Mesenchymal stem cell (in vitro differentiated cells and primary cell): ENCODE measurements at regions not wholly inside any gene's neighbourhood (a gene's known extent, or its start where the extent isn't known, plus 50 kb on each side); places are given as distances from the start of the nearest gene placed in this dataset.

Experiments
- DNase-seq: peaks from one replicate; pipeline ENCODE4 v3.0.0-alpha.2; 2013
- H2AFZ ChIP-seq: one replicate; pipeline ENCODE4 v1.6.1; 2013; ENCODE audit warnings: low read depth, mild to moderate bottlenecking, control low read depth, inconsistent platforms, low read length, moderate library complexity
- H2AK5ac ChIP-seq: 2 replicates; pipeline ENCODE4 v1.6.1; 2013; ENCODE audit warnings: low read length, moderate library complexity, mild to moderate bottlenecking, inconsistent platforms; ENCODE audit not compliant: severe bottlenecking
- H2BK120ac ChIP-seq: one replicate; pipeline ENCODE4 v1.6.1; 2013; ENCODE audit warnings: low read depth, mild to moderate bottlenecking, inconsistent platforms, low read length, moderate library complexity
- H2BK12ac ChIP-seq, 2 experiments: one replicate each; pipeline ENCODE4 v1.6.1; 2013; ENCODE audit warnings: inconsistent platforms in 2 of 2, low read length in 2 of 2, mild to moderate bottlenecking in 2 of 2, moderate library complexity in 2 of 2, control low read depth in 1 of 2
- H2BK15ac ChIP-seq: one replicate; pipeline ENCODE4 v1.6.1; 2013; ENCODE audit warnings: mild to moderate bottlenecking, low read depth, inconsistent platforms; ENCODE audit not compliant: poor library complexity, severe bottlenecking
- H2BK5ac ChIP-seq: 2 replicates; pipeline ENCODE4 v1.6.1; 2013; ENCODE audit warnings: low read depth, mild to moderate bottlenecking, low read length, control low read depth, inconsistent platforms; ENCODE audit not compliant: poor library complexity, severe bottlenecking
- H3K14ac ChIP-seq, 2 experiments: one replicate each; pipeline ENCODE4 v1.6.1; 2013; ENCODE audit warnings: inconsistent platforms in 2 of 2, low read length in 2 of 2, control low read depth in 1 of 2, mild to moderate bottlenecking in 1 of 2, moderate library complexity in 1 of 2
- H3K18ac ChIP-seq, 2 experiments: one replicate each; pipeline ENCODE4 v1.6.1; 2013; ENCODE audit warnings: inconsistent platforms in 2 of 2, low read length in 2 of 2, control low read depth in 1 of 2, low read depth in 1 of 2, mild to moderate bottlenecking in 1 of 2
- H3K23ac ChIP-seq, 2 experiments: one replicate each; pipeline ENCODE4 v1.6.1; 2013; ENCODE audit warnings: inconsistent platforms in 2 of 2, low read length in 2 of 2, mild to moderate bottlenecking in 2 of 2, moderate library complexity in 2 of 2, control low read depth in 1 of 2
- H3K27ac ChIP-seq: 2 replicates; pipeline ENCODE4 v1.5.1; 2013; ENCODE audit warnings: mild to moderate bottlenecking, moderate library complexity, low read length, control low read depth, inconsistent platforms; ENCODE audit not compliant: poor library complexity, severe bottlenecking
- H3K27me3 ChIP-seq, 2 experiments: 2 replicates each; pipeline versions ENCODE4 v1.6.1 to v1.7.0; 2013; ENCODE audit warnings: low read length in 2 of 2, mild to moderate bottlenecking in 2 of 2, moderate library complexity in 2 of 2, control low read depth in 1 of 2, inconsistent platforms in 1 of 2; ENCODE audit not compliant: control insufficient read depth in 1 of 2, insufficient read depth in 1 of 2
- H3K36me3 ChIP-seq, 2 experiments: 2 replicates each; pipeline versions ENCODE4 v1.6.1 to v1.7.0; 2013; ENCODE audit warnings: low read length in 2 of 2, control low read depth in 1 of 2, inconsistent platforms in 1 of 2, low read depth in 1 of 2, mild to moderate bottlenecking in 1 of 2; ENCODE audit not compliant: insufficient read depth in 2 of 2, control insufficient read depth in 1 of 2
- H3K4ac ChIP-seq, 2 experiments: one replicate each; pipeline ENCODE4 v1.6.1; 2013; ENCODE audit warnings: inconsistent platforms in 2 of 2, low read length in 2 of 2, mild to moderate bottlenecking in 2 of 2, moderate library complexity in 2 of 2, control low read depth in 1 of 2, low read depth in 1 of 2
- H3K4me1 ChIP-seq: 2 replicates; pipeline ENCODE4 v1.6.1; 2013; ENCODE audit warnings: low read depth, low read length, control low read depth; ENCODE audit not compliant: control insufficient read depth, insufficient read depth
- H3K4me2 ChIP-seq: 2 replicates; pipeline ENCODE4 v1.6.1; 2013; ENCODE audit warnings: low read length, mild to moderate bottlenecking, inconsistent platforms; ENCODE audit not compliant: poor library complexity, severe bottlenecking
- H3K4me3 ChIP-seq, 2 experiments: 2 replicates each; pipeline versions ENCODE4 v1.5.1 to v1.7.0; 2013; ENCODE audit warnings: low read length in 2 of 2, mild to moderate bottlenecking in 2 of 2, control low read depth in 1 of 2, low read depth in 1 of 2; ENCODE audit not compliant: insufficient read depth in 1 of 2
- H3K79me1 ChIP-seq: replicated peaks from 2 replicates; pipeline ENCODE4 v1.6.1; 2013; ENCODE audit warnings: mild to moderate bottlenecking, control low read depth, low read length, inconsistent platforms; ENCODE audit not compliant: poor library complexity, severe bottlenecking
- H3K9ac ChIP-seq: 2 replicates; pipeline ENCODE4 v1.7.0; 2013; ENCODE audit warnings: mild to moderate bottlenecking, low read length, moderate library complexity
- H3K9me3 ChIP-seq: 2 replicates; pipeline ENCODE4 v1.7.0; 2013; ENCODE audit warnings: mild to moderate bottlenecking, low read length; ENCODE audit not compliant: control insufficient read depth
- H4K8ac ChIP-seq: one replicate; pipeline ENCODE4 v1.6.1; 2013; ENCODE audit warnings: inconsistent platforms, mild to moderate bottlenecking, low read length, moderate library complexity
- H4K91ac ChIP-seq: one replicate; pipeline ENCODE4 v1.6.1; 2013; ENCODE audit warnings: mild to moderate bottlenecking, low read length, inconsistent platforms
- WGBS: methylation state at CpG from one replicate; pipeline ENCODE4 v1.1.7; 2013; ENCODE audit warnings: mixed read lengths; 5-methylcytosine and 5-hydroxymethylcytosine counted together

DNA sequence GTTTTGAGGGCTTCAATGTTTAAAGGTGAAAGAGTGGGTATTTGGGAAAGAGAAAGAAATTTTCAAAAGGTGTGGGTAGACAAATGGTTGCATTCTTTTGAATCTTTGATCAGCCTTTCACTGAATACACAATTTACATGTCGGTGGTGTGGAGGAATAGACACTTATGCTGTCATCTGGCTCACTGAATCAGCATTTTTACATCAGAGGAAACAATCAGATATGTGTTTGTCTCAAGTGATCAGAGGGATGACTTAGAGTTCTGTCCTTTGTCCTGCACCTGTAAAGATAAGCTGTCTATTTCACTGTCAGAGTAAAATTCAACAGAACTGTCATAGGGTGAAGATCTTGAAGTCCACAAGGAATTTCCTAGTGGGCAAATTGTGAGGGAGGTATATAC is 170.9 kb upstream of the USP25 start:
- Histone ChIP-seq H3K4me2 (no peak overlapping the region), H3K18ac (no peak overlapping the region), H2BK12ac (no peak overlapping the region)

GRCh38 chr21:15559660-15560059 is 170.1 kb upstream of the USP25 start:
- 97% methylated on average over 2 of the region's 2 CpGs for WGBS
- no peak overlapping the region for H4K91ac ChIP-seq
- no peak overlapping the region for H3K4me3 ChIP-seq
- no peak overlapping the region for H2AFZ ChIP-seq
- no peak overlapping the region for H2AK5ac ChIP-seq
- H3K4ac ChIP-seq: no peak overlapping the region
- H2BK15ac ChIP-seq: no peak overlapping the region
- no peaks in the 10 kb centered on the region for H3K4me1 ChIP-seq
- no peak overlapping the region for H3K27ac ChIP-seq
- H3K36me3 ChIP-seq: no peaks in the 10 kb centered on the region
- peaks cover 0 to 7% of the 10 kb centered on the region in 2 experiments for H3K27me3 ChIP-seq
- no peaks in the 10 kb centered on the region for H3K9me3 ChIP-seq
- no peak overlapping the region for H3K23ac ChIP-seq
- no peak overlapping the region for H2BK120ac ChIP-seq
- H3K18ac ChIP-seq: no peak overlapping the region
- no peak overlapping the region for H2BK12ac ChIP-seq
- no peak for DNase-seq
- H3K9ac ChIP-seq: no peak overlapping the region
- no peak overlapping the region for H3K14ac ChIP-seq
- no peaks in the 10 kb centered on the region for H3K79me1 ChIP-seq
- H2BK5ac ChIP-seq: no peak overlapping the region
- no peak overlapping the region for H4K8ac ChIP-seq
- no peak overlapping the region for H3K4me2 ChIP-seq

More for the DNA sequence above, 170.9 kb upstream of the USP25 start:
- no peaks in the 10 kb centered on the region for H3K9me3 ChIP-seq
- no peak overlapping the region for H3K27ac ChIP-seq
- no peak overlapping the region for H2AFZ ChIP-seq
- H4K91ac ChIP-seq: no peak overlapping the region
- no peak overlapping the region for H3K14ac ChIP-seq
- H3K9ac ChIP-seq: no peak overlapping the region
- H3K79me1 ChIP-seq: no peaks in the 10 kb centered on the region
- no peaks in the 10 kb centered on the region for H3K36me3 ChIP-seq
- no peak overlapping the region for H2AK5ac ChIP-seq
- no peak overlapping the region for H2BK5ac ChIP-seq
- no peak for DNase-seq
- no peaks in the 10 kb centered on the region for H3K4me1 ChIP-seq
- H3K4ac ChIP-seq: no peak overlapping the region
- H2BK120ac ChIP-seq: no peak overlapping the region
- H3K27me3 ChIP-seq: peaks cover 0 to 7% of the 10 kb centered on the region in 2 experiments
- H3K23ac ChIP-seq: no peak overlapping the region
- no peak overlapping the region for H2BK15ac ChIP-seq
- WGBS: 75% methylated on average over 1 of the region's 1 CpG
- H4K8ac ChIP-seq: no peak overlapping the region
- no peak overlapping the region for H3K4me3 ChIP-seq

DNA sequence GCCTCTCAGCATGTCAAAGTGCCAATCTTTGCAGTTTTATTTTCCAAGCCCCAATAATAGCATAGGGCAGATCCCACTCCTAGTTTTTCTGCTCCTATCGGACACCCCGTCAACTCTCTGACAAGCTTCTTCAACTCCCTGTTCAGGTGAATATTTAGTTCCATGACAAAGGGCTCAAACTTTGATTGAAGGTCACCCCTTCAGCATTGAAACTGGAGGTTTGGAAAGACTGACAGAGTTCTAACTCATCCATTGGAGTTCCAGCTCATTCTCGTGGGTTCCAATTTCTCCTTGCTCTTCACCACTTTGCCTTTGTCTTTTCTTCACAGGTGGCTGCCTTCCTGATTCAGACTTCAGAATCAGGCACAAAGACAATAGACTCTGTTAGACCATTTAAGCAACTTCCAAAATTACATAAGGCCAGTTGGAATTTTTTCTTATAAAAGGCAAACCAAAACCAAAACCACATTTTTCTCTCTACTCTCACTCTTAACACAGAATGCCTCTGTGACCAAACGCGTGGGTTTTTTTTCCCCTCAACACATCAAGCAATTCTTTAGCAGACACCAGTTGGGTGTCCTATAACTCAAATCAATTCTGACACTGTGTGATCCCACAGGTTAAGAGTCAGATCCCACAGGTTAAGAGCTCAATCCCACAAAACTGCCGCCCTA is 169.3 kb upstream of the USP25 start:
- H3K18ac ChIP-seq: no peak overlapping the region
- no peak overlapping the region for H2BK12ac ChIP-seq
- H3K4ac ChIP-seq: no peak overlapping the region
- H3K27ac ChIP-seq: no peak overlapping the region
- H3K4me1 ChIP-seq: no peaks in the 10 kb centered on the region
- DNase-seq: no peak
- no peaks in the 10 kb centered on the region for H3K79me1 ChIP-seq
- 88% methylated on average over 6 of the region's 6 CpGs for WGBS
- no peak overlapping the region for H3K14ac ChIP-seq
- no peak overlapping the region for H3K23ac ChIP-seq
- H3K9me3 ChIP-seq: no peaks in the 10 kb centered on the region
- no peak overlapping the region for H2BK120ac ChIP-seq
- H2AFZ ChIP-seq: no peak overlapping the region
- H3K27me3 ChIP-seq: peaks cover 0 to 7% of the 10 kb centered on the region in 2 experiments
- no peak overlapping the region for H3K4me2 ChIP-seq
- no peak overlapping the region for H4K8ac ChIP-seq
- no peak overlapping the region for H4K91ac ChIP-seq
- H2BK15ac ChIP-seq: no peak overlapping the region
- H3K36me3 ChIP-seq: no peaks in the 10 kb centered on the region
- H3K4me3 ChIP-seq: no peak overlapping the region
- no peak overlapping the region for H2AK5ac ChIP-seq
- no peak overlapping the region for H2BK5ac ChIP-seq
- no peak overlapping the region for H3K9ac ChIP-seq

DNA sequence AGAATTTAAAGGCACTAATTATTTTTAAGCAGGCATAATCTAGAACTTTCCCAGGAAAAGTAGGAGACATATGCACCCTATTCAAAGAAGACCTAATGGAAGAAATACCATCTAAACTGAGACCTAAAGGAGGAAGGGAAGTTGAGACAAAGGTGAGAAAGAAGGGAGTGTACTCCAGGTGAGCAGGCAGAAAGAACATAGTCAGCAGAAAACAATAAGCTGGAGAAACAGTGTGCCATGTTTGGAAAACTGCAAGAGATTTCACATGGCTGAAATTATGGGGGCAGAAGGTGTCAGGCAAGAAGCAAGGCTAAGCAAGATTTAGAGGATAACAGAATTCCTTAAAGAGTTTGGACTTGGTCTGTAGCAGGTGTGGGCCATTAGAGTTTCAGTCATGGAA is 167.0 kb upstream of the USP25 start:
- H3K4ac ChIP-seq: no peak overlapping the region
- H4K91ac ChIP-seq: no peak overlapping the region
- H2BK5ac ChIP-seq: no peak overlapping the region
- no peaks in the 10 kb centered on the region for H3K4me1 ChIP-seq
- H3K79me1 ChIP-seq: no peaks in the 10 kb centered on the region
- H3K9ac ChIP-seq: no peak overlapping the region
- no peak overlapping the region for H2AFZ ChIP-seq
- H2BK120ac ChIP-seq: no peak overlapping the region
- no peak overlapping the region for H3K27ac ChIP-seq
- DNase-seq: no peak
- peaks cover 0 to 7% of the 10 kb centered on the region in 2 experiments for H3K27me3 ChIP-seq
- no peak overlapping the region for H3K4me3 ChIP-seq
- no peak overlapping the region for H2AK5ac ChIP-seq
- no peak overlapping the region for H2BK15ac ChIP-seq
- H3K23ac ChIP-seq: no peak overlapping the region
- H3K9me3 ChIP-seq: peaks cover under 1% of the 10 kb centered on the region
- no peak overlapping the region for H2BK12ac ChIP-seq
- no peak overlapping the region for H3K18ac ChIP-seq
- no peaks in the 10 kb centered on the region for H3K36me3 ChIP-seq
- no peak overlapping the region for H3K14ac ChIP-seq
- H3K4me2 ChIP-seq: no peak overlapping the region
- H4K8ac ChIP-seq: no peak overlapping the region
